ENCODE measurements at regions not wholly inside any gene's neighbourhood (a gene's known extent, or its start where the extent isn't known, plus 50 kb on each side); places are given as distances from the start of the nearest gene placed in this dataset.

GRCh38 chr16:7853197-7853596 is 520.6 kb downstream of the RBFOX1 start:
- H3K36me3 ChIP-seq (ENCODE audit: insufficient read depth) = no peaks in the 10 kb centered on the region; the same call in 1 of the 2 replicates
- Mint-ChIP-seq H3K9me3 (no peaks in the 10 kb centered on the region), H3K36me3 (ENCODE audit: low read depth) (no peaks in the 10 kb centered on the region), H3K4me3 (no peak overlapping the region), H3K27ac (no peak overlapping the region), H3K27me3 (ENCODE audit: insufficient read depth, low read depth, poor library complexity) (no peaks in the 10 kb centered on the region), H3K4me1 (peaks cover 8% of the 10 kb centered on the region)
- no peaks in the 10 kb centered on the region for H3K79me2 ChIP-seq (replicated peaks; ENCODE audit: insufficient read depth)
- H3K4me2 ChIP-seq = no peak overlapping the region
- H3K27me3 ChIP-seq (ENCODE audit: insufficient read depth) = no peaks in the 10 kb centered on the region
- H3K9me2 ChIP-seq (ENCODE audit: insufficient read depth) = peaks cover 6% of the 10 kb centered on the region; the same call in 1 of the 2 replicates
- no peak for ATAC-seq
- no peaks in the 10 kb centered on the region for H4K20me1 ChIP-seq (replicated peaks; ENCODE audit: insufficient read depth)
- H3K4me3 ChIP-seq = no peak overlapping the region
- TF ChIP-seq ZNF331 (CRISPR knock-in tag; IDR thresholded peaks at IDR 0.05; ENCODE audit: low read depth) (no peak), CTCF (conservative IDR thresholded peaks at IDR 0.05; ENCODE audit: low read depth in 2 of 2) (no peak), NANOG (IDR thresholded peaks at IDR 0.05; ENCODE audit: borderline replicate concordance) (no peak), ETS1 (IDR thresholded peaks at IDR 0.05) (no peak), POLR2AphosphoS5 (IDR thresholded peaks at IDR 0.05; ENCODE audit: low read depth) (no peak), CREB1 (CRISPR knock-in tag; IDR thresholded peaks at IDR 0.05; ENCODE audit: low read depth) (no peak), ZNF114 (CRISPR knock-in tag; IDR thresholded peaks at IDR 0.05) (no peak), EZH2 (IDR thresholded peaks at IDR 0.05; ENCODE audit: low read depth, unreplicated experiment) (no peak), ZNF462 (CRISPR knock-in tag; IDR thresholded peaks at IDR 0.05) (no peak), EZH2phosphoT487 (IDR thresholded peaks at IDR 0.05; ENCODE audit: unreplicated experiment) (no peak), JUNB (IDR thresholded peaks at IDR 0.05; ENCODE audit: unreplicated experiment) (no peak), STAT1 (IDR thresholded peaks at IDR 0.05; ENCODE audit: unreplicated experiment) (no peak), REST (IDR thresholded peaks at IDR 0.05; ENCODE audit: unreplicated experiment) (no peak)
- no peak overlapping the region for H2AFZ ChIP-seq
- no peaks in the 10 kb centered on the region for H3K4me1 ChIP-seq (ENCODE audit: insufficient read depth)
- H3F3A ChIP-seq (replicated peaks; ENCODE audit: low read depth) = no peaks in the 10 kb centered on the region
- no peak overlapping the region for H3K27ac ChIP-seq (ENCODE audit: low read depth)
- DNase-seq (ENCODE audit: low spot score) = no peak

All from GM23338 (cell line).